OCI-LY7 (cell line): ENCODE measurements at regions not wholly inside any gene's neighbourhood (a gene's known extent, or its start where the extent isn't known, plus 50 kb on each side); places are given as distances from the start of the nearest gene placed in this dataset.

ENCODE experiments used
- BruUV-seq: library from RNA; stranded (reverse); fragments of 400-500 nt; replicated peaks from 2 replicates; lab custom pipeline; 2021; lab: Mats Ljungman, UMichigan
- CTCF ChIA-PET: fragments of 300-600 bp; sonication (Branson Sonifier 250); formaldehyde crosslinking; loops from one replicate; lab custom pipeline; 2022; ENCODE audit warnings: antibody characterized with exemption; ENCODE audit not compliant: unreplicated experiment; lab: Charles Lee
- POLR2A ChIA-PET: fragments of 300-600 bp; sonication (Branson Sonifier 250); formaldehyde crosslinking; loops from one replicate; lab custom pipeline; 2022; ENCODE audit warnings: antibody characterized with exemption; lab: Charles Lee
- DNase-seq: peaks from one replicate; pipeline ENCODE4 v3.0.0-alpha.2; 2015; ENCODE audit warnings: low spot score
- H2AFZ ChIP-seq: fragments of 200-600 bp; sonication (generic), shearing (Covaris generic); 2 replicates; pipeline ENCODE4 v1.6.1; 2014; ENCODE audit warnings: mild to moderate bottlenecking, antibody characterized with exemption, low read length, moderate library complexity
- H3K27ac ChIP-seq: fragments of 200-600 bp; sonication (generic); 2 replicates; pipeline ENCODE4 v1.5.1; 2014; ENCODE audit warnings: mixed run types, low read depth, mild to moderate bottlenecking, moderate library complexity, low read length, inconsistent platforms; ENCODE audit not compliant: poor library complexity, severe bottlenecking
- H3K36me3 ChIP-seq: fragments of 200-600 bp; sonication (generic); 2 replicates; pipeline ENCODE4 v1.6.1; 2014; ENCODE audit warnings: mild to moderate bottlenecking, antibody characterized with exemption, low read length, moderate library complexity, mixed read lengths; ENCODE audit not compliant: insufficient read depth
- H3K4me1 ChIP-seq: fragments of 200-600 bp; sonication (generic); 2 replicates; pipeline ENCODE4 v1.5.1; 2014; ENCODE audit warnings: mild to moderate bottlenecking, low read length; ENCODE audit not compliant: insufficient read depth, poor library complexity, severe bottlenecking
- H3K4me2 ChIP-seq: fragments of 200-600 bp; sonication (generic); 2 replicates; pipeline ENCODE4 v1.6.1; 2014; ENCODE audit warnings: mild to moderate bottlenecking, low read length
- H3K4me3 ChIP-seq: fragments of 200-600 bp; sonication (generic); 2 replicates; pipeline ENCODE4 v1.5.1; 2014; ENCODE audit warnings: mild to moderate bottlenecking, low read depth, low read length; ENCODE audit not compliant: poor library complexity, severe bottlenecking
- H3K79me2 ChIP-seq: fragments of 200-600 bp; sonication (generic); 2 replicates; pipeline ENCODE4 v1.6.1; 2016; ENCODE audit warnings: low read depth, mild to moderate bottlenecking, low read length, moderate library complexity, mixed read lengths; ENCODE audit not compliant: insufficient read depth
- H3K9me2 ChIP-seq: fragments of 200-600 bp; sonication (generic); 2 replicates; pipeline ENCODE4 v1.6.1; 2016; ENCODE audit warnings: mild to moderate bottlenecking, low read length, mixed read lengths; ENCODE audit not compliant: insufficient read depth
- H3K9me3 ChIP-seq: fragments of 200-600 bp; sonication (generic); 2 replicates; pipeline ENCODE4 v1.6.1; 2014; ENCODE audit warnings: mild to moderate bottlenecking, mixed run types, low read length, mixed read lengths
- H4K20me1 ChIP-seq: fragments of 200-600 bp; sonication (generic); 2 replicates; pipeline ENCODE4 v1.6.1; 2014; ENCODE audit warnings: mild to moderate bottlenecking, antibody characterized with exemption, low read length, moderate library complexity, mixed read lengths; ENCODE audit not compliant: insufficient read depth
- EZH2phosphoT487 ChIP-seq: fragments of 200-600 bp; sonication (generic); IDR thresholded peaks from 2 replicates; pipeline ENCODE4 v1.6.1; 2018; ENCODE audit warnings: low read depth, borderline replicate concordance, mild to moderate bottlenecking, mixed run types, antibody characterized with exemption, low read length, moderate library complexity, mixed read lengths
- intact Hi-C: fragments of 100-400 bp; cut with micrococcal nuclease; formaldehyde crosslinking; loops from one replicate; pipeline ENCODE4 v1.10.0; 2022; ENCODE audit not compliant: unreplicated experiment
- TF ChIP-seq, protein P1 (sequence below): fragments of 200-600 bp; sonication (generic); conservative IDR thresholded peaks from 2 replicates; pipeline ENCODE4 v1.5.1; 2014; ENCODE audit warnings: mild to moderate bottlenecking, antibody characterized with exemption, low read length, moderate library complexity, mixed read lengths

DNA sequence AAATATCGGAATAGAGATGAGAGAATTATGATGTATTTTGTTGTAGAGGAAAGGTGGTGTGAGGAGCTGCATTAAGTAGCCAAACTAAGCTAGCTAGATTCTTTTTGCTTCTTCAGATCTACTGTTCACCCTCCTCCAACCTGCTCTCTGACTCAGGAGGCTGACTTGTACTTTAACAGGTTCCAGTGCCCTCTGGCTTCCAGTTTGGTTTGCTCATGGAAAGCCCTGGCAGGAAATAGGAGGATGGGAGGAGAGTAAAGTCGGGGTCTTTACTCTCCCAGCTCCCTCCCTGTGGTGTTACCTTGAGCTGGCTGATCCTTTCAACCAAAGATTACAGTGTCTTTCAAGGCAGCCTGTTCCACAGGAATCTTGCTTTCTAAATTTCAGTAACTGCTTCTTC, 277.0 kb upstream of the EDA2R start:
- POLR2A ChIA-PET = no interaction called here
- DNase-seq = no peak
- no peak for TF ChIP-seq EZH2phosphoT487
- TF ChIP-seq, protein P1, sequence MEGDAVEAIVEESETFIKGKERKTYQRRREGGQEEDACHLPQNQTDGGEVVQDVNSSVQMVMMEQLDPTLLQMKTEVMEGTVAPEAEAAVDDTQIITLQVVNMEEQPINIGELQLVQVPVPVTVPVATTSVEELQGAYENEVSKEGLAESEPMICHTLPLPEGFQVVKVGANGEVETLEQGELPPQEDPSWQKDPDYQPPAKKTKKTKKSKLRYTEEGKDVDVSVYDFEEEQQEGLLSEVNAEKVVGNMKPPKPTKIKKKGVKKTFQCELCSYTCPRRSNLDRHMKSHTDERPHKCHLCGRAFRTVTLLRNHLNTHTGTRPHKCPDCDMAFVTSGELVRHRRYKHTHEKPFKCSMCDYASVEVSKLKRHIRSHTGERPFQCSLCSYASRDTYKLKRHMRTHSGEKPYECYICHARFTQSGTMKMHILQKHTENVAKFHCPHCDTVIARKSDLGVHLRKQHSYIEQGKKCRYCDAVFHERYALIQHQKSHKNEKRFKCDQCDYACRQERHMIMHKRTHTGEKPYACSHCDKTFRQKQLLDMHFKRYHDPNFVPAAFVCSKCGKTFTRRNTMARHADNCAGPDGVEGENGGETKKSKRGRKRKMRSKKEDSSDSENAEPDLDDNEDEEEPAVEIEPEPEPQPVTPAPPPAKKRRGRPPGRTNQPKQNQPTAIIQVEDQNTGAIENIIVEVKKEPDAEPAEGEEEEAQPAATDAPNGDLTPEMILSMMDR = no peak

GRCh38 chrX:66914080-66914479, 275.2 kb upstream of the EDA2R start:
- Histone ChIP-seq H3K9me3 (no peaks in the 10 kb centered on the region), H3K36me3 (no peaks in the 10 kb centered on the region), H3K27ac (no peak overlapping the region), H3K4me1 (no peaks in the 10 kb centered on the region), H3K9me2 (no peaks in the 10 kb centered on the region), H4K20me1 (no peaks in the 10 kb centered on the region), H3K4me3 (no peak overlapping the region), H3K4me2 (no peak overlapping the region), H3K79me2 (no peaks in the 10 kb centered on the region), H2AFZ (no peak overlapping the region)
- intact Hi-C loops = no loop called here
- BruUV-seq = no TSS peak
- ChIA-PET POLR2A (no interaction called here), CTCF (no interaction called here)
- DNase-seq = no peak
- no peak for TF ChIP-seq EZH2phosphoT487
- TF ChIP-seq, protein P1 = no peak

More for the DNA sequence above, 277.0 kb upstream of the EDA2R start:
- H2AFZ ChIP-seq = no peak overlapping the region
- no peaks in the 10 kb centered on the region for H4K20me1 ChIP-seq
- H3K9me2 ChIP-seq = no peaks in the 10 kb centered on the region
- no peak overlapping the region for H3K27ac ChIP-seq
- CTCF ChIA-PET = no interaction called here
- intact Hi-C loops = no loop called here
- no TSS peak for BruUV-seq
- no peaks in the 10 kb centered on the region for H3K36me3 ChIP-seq
- H3K4me3 ChIP-seq = no peak overlapping the region
- no peaks in the 10 kb centered on the region for H3K79me2 ChIP-seq
- no peaks in the 10 kb centered on the region for H3K9me3 ChIP-seq
- no peak overlapping the region for H3K4me2 ChIP-seq
- H3K4me1 ChIP-seq = no peaks in the 10 kb centered on the region

DNA sequence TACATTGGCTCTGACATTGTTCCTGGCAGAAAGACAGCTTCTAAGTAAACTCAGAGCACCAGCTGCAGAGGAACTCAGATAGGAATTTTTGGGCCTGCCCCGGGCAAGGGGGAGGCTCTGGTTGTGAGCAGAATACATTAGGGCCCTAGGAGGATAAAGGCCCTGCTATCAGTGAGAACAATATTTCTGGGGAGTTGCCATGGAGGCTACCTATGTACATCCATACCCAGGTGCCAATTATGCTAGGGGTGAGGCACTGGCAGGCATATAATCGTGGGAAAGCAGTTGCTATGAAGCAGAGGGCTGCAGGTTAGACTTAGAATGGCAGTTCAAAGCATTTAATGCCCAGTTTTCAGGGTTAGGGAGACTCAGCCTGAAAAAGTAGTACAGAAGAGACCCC, 273.5 kb upstream of the EDA2R start:
- no peaks in the 10 kb centered on the region for H3K9me3 ChIP-seq
- intact Hi-C loops = no loop called here
- no peak overlapping the region for H3K27ac ChIP-seq
- H2AFZ ChIP-seq = no peak overlapping the region
- H4K20me1 ChIP-seq = no peaks in the 10 kb centered on the region
- CTCF ChIA-PET = no interaction called here
- H3K9me2 ChIP-seq = no peaks in the 10 kb centered on the region
- POLR2A ChIA-PET = no interaction called here
- no peaks in the 10 kb centered on the region for H3K79me2 ChIP-seq
- H3K4me2 ChIP-seq = no peak overlapping the region
- no peaks in the 10 kb centered on the region for H3K4me1 ChIP-seq
- TF ChIP-seq, protein P1 = no peak
- TF ChIP-seq EZH2phosphoT487 = no peak
- no TSS peak for BruUV-seq
- H3K36me3 ChIP-seq = no peaks in the 10 kb centered on the region
- no peak for DNase-seq
- H3K4me3 ChIP-seq = no peak overlapping the region
